ENCODE measurements at regions not wholly inside any gene's neighbourhood (a gene's known extent, or its start where the extent isn't known, plus 50 kb on each side); places are given as distances from the start of the nearest gene placed in this dataset.

GRCh38 chr5:15008476-15008875, 136.9 kb upstream of the ANKH start:
- TF ChIP-seq CTCF (IDR thresholded peaks at IDR 0.05; ENCODE audit: low read depth, low read length, poor library complexity, severe bottlenecking) (no peak), EZH2phosphoT487 (IDR thresholded peaks at IDR 0.05; ENCODE audit: borderline replicate concordance, low read length) (no peak)

Data from DOHH2 (cell line).